RCC 7860 (cell line): ENCODE measurements at regions not wholly inside any gene's neighbourhood (a gene's known extent, or its start where the extent isn't known, plus 50 kb on each side); places are given as distances from the start of the nearest gene placed in this dataset.

ENCODE experiments used
- DNase-seq: peaks from one replicate; pipeline ENCODE4 v3.0.0-alpha.2; 2015; ENCODE audit warnings: low spot score
- FAIRE-seq: peaks from 2 replicates; lab custom pipeline; 2012; peaks lifted over from hg19 to GRCh38; lab: Jason Lieb, UNC

DNA sequence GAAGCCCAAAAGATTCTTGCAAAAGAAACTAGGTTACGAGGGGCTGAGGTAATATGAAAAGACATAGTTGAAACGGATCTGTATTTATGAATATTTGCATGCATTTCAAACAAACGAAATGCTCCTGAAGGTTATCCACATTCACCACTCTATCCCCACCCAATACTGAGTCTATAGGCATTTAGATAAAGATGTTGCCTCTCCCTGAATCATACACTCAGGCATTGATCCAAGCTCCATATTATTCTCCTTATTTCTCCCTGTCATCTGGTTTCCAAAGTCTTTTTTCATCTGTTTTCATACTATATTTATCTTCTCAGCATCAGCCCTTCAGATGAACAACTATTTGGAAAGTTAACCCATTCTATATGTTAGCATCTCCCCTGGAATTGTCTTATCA is 492.5 kb upstream of the TGFBR2 start:
- FAIRE-seq (no peak), DNase-seq (no peak)

DNA sequence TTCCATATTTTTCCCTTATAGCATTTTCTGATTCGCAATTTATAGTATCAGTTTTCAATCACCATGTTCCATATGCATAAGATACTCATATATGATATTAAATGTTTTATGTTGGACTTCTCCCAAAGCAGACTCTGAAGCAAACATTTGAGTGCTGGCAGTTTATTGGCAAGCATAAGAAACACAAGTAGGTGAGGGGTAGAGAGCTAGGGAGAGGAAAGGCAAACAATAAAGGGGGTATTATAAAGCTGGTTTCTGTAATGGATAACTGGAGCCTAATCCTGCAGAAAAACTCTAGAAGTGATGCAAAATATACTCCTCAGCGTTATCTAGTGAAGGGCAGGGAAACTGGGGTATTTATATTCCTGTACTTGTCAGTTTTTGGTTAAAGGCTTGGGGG is 491.5 kb upstream of the TGFBR2 start:
- no peak for FAIRE-seq

DNA sequence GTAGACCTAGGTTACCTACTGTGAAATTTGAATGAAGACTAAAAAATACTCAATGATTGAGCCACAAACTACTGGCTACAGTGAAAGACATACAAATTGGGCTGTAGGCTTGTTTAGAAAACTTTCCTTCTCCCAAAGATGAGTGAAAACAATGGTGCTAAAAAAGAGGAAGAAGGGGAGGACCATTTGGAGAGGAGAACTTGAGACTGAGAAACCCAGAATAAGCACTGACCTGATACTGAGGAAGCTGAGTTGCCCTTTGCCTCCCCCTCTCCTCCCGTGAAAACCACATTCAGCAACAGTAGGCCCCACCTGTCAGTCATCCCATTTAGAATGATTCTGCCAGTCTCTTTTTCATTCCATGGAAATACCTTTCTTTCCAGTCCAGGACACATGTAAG is 484.0 kb upstream of the TGFBR2 start:
- no peak for FAIRE-seq
- no peak for DNase-seq

More for the DNA sequence above, 491.5 kb upstream of the TGFBR2 start:
- no peak for DNase-seq

DNA sequence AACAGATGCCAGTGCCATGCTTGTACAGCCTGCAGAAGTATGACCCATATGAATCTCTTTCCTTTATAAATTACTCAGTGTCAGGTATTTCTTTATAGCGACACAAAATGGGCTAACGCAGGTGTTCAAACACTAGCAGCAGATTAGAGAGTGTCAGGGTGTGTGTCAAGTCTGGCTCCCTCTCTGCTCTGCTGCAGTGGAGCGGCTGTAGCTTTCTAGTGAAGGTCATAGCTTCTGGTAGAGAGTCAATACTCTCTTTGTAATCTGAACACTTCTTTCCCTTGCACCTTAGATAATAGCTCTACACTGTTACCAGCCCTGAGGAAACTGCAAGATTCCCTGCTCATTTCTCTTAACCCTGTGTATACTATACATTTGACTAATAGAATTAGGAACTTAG is 483.2 kb upstream of the TGFBR2 start:
- DNase-seq = no peak

DNA sequence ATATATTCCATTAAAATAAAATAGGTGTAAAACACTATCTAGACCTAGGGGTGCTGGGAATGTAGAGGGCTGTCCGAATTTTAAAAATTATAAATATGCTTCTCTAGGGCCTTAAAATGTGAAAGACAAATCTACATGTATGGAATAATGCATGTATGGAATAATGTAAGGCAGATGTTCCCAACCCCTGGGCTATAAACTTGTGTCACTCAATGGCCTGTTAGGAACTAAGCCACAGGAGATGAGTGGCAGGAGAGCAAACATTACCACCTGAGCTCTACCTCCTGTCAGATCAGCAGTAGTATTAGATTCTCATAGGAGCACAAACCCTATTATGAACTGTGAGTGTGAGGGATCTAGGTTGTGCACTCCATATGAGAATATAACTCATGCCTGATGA is 482.6 kb upstream of the TGFBR2 start:
- DNase-seq = no peak
- FAIRE-seq = no peak

More for the DNA sequence above, 483.2 kb upstream of the TGFBR2 start:
- no peak for FAIRE-seq

DNA sequence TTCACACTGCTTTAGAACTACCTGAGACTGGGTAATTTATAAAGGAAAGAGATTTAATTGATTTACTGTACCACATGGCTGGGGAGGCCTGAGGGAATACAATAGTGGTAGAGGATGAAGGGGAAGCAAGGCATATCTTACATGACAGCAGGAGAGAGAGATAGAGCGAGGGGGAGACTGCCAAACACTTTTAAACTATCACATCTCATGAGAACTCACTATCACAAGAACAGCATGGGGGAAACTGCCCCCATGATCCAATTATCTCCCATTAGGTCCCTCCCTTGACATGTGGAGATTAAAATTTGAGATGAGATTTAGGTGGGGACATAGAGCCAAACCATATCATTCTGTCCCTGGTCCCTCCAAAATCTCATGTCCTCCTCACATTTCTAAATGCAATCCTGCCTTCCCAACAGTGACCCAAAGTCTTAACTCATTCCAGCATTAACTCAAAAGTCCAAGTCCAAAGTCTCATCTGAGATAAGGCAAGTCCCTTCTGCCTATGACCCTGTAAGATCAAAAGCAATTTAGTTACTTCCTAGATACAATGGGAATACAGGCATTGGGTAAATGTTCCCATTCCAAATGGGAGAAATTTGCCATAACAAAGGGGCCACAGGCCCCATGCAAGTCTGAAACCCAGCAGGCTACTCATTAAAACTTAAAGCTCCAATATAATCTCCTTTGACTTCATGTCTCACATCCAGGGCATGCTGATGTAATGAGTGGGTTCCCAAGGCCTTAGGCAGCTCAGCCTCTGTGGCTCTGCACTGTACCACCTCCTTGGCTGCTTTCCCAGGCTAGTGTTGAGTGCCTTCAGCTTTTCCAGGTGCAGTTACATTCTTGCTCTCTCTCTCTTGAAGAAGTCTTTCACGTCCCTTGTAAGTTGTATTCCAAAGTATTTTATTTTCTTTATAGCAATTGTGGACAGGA is 481.7 kb upstream of the TGFBR2 start:
- DNase-seq = no peak
- FAIRE-seq = no peak

DNA sequence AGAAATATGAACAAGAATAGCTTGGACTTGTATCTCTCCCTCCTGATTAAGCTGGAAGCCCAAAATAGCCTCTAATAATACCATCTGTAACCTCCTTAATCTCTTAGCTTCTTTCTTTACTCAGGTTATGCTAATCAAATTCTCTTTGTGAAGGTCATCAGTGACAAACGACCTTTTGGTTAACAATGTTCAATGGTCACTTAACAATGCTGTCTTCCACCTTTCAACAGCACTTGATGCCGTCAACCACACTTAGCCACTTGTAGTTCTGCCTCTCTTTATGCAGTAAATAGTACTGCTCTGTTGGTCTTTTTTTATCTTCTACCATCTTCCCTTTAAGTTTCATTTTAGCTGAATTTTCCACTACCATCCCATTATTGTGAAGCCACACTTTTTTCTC is 476.6 kb upstream of the TGFBR2 start:
- FAIRE-seq = no peak
- DNase-seq = no peak

DNA sequence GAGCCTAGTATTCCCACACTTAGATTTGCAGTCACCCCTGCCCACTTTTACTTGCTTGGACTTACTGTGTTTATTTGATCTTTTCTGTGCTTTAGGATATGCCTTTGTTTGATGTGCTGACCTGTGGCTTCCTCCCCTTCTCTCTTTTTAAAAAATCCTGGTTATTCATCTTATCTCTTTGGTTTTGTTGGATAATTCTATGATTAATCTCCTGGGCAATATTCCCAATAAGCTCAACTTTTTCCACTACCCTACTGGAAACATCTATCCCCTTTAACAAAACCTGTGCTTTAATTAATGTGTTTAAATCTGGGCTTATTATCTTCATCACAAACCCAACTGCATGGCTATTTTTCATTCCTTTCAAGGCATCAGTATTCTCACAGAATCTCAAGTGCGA is 476.0 kb upstream of the TGFBR2 start:
- no peak for FAIRE-seq

DNA sequence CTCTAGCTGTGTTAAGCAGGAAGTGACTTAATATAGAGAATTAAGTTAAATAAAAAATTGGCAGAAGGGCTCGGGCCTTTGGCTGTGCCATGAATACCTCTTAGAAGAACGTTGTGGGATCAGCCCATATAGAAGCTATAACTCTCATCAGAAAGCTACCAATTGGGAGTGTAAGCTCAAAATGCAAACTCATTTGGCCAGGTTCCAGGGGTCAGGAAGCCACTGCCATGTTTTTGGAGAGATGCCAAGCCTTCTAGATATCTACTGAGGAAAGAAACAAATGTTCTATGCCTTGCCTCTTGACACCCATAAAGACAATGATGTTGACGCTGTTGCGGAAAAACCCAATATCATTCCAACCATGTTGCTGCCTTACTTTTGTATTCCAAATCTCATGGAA is 475.2 kb upstream of the TGFBR2 start:
- DNase-seq (no peak), FAIRE-seq (no peak)

More for the DNA sequence above, 476.0 kb upstream of the TGFBR2 start:
- no peak for DNase-seq

DNA sequence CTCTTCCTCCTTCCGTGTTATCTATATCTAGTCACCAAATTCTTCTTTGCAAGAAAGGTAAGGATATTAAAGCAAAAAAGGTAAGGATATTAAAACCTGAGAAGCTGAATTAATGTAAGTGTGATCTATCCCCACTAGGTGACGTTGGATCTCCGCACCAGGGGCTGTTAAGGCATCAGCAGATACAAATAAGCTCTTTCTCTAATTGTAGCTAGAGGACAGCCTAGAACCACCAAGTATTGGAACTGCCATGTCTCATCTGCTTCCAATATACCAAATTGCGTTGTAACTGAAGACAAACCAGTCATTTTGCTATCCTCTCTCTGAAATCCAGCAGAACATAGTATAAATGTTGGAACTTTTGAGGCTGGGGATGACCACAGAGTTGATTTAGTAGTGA is 471.2 kb upstream of the TGFBR2 start:
- DNase-seq (no peak), FAIRE-seq (no peak)

DNA sequence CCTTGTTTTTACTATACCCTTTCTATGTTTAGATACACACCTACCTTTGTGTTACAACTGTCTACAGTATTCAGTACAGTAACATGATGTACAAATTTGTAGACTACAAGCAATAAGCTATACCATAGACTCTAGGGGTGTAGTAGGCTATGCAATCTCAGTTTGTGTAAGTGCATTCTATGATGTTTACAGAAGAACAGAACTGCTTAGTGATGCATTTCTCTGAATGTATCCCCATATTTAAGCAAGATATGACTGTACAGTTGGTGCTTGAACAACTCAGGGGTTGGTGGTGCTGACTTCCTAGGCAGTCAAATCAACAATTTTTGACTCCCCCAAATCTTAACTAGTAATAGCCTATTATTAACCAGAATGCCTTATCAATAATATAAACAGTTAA is 467.1 kb upstream of the TGFBR2 start:
- no peak for FAIRE-seq
- DNase-seq = no peak

DNA sequence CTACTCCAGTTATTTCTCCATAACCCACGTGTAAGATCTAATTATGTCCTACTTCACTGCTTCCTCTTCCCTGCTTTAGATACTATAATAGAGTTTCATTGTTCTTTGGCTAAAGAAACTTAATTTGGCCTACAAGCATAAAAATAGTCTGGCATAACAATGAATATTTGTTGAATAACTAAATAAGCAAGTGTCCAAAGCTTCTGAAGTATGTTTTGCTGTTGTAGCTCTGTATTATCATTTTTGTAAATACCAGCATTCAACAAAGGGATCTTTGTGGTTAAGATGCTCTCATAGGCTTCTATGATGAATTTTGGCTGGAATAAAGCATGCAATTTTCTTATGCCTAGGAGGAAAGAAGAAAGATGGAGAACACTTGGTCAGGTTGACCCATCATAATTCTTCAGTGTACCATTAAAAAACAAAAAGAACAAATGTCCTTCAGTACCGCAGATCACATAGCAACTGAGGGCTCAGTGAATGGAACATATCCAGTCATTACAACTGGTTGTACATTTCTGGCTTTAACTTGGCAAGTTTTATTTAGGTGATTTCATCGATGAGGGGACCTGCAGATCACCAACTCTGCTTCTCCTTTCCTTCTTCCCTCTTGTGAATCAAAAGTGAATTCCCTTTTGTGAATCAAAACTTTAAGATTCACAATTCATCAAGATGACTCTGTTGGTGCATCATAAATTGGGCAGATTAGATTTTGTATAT is 465.9 kb upstream of the TGFBR2 start:
- FAIRE-seq (no peak), DNase-seq (no peak)

DNA sequence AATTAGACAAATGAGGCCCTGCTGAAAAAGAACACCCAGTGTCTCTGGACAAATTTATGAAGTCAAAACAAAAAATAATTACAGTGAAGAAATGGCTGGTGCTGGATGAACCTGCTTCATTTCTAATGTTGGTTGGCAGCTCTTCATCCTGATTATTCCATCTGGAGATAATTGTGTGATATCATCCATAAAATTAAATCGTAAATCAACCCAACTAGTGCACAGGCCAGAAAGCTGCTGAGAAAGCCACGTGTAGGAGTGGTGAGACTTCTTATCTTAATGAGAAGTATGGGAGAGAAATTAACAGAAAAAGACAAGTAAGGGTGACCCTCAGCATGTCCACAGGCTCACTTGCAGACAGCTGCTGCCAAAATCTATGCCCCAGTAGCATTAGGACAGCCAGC is 465.2 kb upstream of the TGFBR2 start:
- no peak for FAIRE-seq
- DNase-seq = no peak

DNA sequence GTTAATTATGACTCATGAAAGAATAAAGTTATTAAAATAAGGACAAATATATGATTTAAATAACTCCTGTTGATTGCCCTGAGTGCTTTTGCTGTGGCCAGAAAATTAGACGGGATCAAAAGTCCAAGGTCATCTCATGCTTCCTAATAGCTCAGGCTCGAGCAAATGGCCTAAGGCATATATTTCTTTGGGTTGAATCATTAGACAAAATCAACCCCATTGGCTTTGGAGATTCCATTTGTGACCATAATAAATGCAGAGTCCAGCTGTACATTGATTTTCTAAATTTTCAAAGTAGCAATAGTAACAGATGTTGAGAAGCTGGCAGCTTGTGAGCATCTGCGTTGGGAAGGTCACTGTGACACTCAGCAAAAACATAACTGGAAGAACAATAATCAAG is 464.5 kb upstream of the TGFBR2 start:
- DNase-seq (no peak), FAIRE-seq (no peak)

DNA sequence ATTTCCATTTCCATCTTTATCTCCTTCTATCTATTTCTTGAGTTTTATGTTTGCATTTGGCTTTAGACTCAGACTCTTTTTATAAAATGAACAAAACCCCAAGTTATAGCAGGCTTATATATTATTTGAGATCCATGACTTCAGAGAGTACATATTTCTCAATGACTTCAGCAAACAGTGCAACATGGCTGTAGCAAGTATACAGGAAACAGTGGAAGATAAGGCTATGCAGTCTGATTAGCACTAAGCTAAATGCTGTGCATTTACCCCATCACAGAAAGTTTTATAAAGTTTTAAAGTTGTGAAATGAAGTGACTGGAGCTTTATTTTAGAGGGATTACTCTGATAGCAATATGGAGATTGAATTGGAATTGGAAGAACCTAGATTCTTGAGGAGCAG is 463.5 kb upstream of the TGFBR2 start:
- DNase-seq (no peak), FAIRE-seq (no peak)

DNA sequence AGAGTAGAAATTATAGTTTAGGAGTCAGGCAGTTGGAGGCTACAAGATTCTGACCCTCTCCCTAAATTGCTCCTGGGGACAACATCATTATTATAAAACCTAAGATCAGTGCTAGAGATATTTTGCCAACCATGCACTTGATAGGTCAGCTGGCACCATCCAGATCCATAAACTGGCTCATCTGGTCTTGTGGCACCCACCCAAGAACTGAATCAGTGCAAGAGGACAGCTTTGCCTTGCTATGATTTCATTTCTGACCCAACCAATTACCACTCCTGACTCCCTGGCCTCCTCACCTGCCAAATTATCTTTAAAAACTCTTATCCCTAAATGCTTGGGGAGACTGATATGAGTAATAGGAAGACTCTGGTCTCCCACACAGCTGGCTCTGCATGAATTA is 461.1 kb upstream of the TGFBR2 start:
- FAIRE-seq (no peak), DNase-seq (no peak)

DNA sequence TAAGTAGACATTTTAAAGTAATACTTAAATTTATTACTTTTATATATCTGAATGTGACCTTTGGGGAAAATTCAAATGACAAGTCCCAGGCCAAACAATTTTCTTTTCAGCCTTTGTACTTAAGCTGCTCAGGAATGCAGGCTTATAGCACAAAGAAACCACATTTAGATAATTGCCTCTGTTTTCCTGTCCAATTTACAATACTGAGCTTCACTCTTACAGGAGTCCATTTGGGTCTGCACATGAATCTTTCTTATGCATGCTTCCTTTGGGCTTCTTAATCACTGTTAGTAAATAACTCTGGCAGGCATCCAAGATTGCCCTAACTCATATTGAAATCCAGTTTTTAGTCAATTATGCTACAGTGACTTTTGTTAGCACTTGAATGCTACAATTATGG is 459.4 kb upstream of the TGFBR2 start:
- FAIRE-seq (no peak), DNase-seq (no peak)

DNA sequence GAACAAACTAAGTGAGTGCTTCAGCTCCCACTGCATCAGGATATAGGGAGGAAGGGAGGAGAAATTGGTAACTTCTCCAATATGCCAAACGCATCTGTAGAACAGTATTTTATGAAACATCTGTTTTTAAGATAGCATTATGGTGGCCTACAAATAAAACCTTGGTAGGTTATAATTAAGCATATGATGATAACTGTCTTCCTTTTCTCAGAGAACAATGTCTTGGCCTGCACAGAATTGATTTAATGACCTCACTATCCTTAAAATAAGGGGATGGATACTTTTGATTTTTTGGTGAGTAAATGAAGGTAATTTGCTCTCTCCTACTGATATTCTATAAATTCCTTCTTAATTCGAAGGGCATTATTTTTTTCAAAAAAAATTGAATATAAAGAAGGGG is 451.5 kb upstream of the TGFBR2 start:
- DNase-seq (no peak), FAIRE-seq (no peak)

DNA sequence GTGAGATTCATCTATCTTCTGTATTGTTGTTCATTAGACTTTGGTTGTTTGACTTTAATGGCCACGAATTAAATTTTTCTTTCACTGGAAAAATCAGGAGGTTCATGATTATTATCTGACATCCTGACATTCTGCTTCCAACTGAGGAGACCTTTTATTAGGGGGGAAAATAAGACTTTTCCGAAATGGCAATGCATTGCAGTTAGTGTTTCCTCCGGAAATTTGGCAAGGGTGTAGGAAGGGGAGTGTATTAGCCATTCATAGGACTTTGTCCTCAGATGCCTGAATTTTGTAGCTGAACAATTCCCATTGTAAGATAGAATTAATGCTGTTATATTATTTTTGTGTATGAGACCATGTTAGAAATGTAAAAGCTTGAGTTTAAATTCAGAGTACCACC is 450.6 kb upstream of the TGFBR2 start:
- DNase-seq (no peak), FAIRE-seq (no peak)

DNA sequence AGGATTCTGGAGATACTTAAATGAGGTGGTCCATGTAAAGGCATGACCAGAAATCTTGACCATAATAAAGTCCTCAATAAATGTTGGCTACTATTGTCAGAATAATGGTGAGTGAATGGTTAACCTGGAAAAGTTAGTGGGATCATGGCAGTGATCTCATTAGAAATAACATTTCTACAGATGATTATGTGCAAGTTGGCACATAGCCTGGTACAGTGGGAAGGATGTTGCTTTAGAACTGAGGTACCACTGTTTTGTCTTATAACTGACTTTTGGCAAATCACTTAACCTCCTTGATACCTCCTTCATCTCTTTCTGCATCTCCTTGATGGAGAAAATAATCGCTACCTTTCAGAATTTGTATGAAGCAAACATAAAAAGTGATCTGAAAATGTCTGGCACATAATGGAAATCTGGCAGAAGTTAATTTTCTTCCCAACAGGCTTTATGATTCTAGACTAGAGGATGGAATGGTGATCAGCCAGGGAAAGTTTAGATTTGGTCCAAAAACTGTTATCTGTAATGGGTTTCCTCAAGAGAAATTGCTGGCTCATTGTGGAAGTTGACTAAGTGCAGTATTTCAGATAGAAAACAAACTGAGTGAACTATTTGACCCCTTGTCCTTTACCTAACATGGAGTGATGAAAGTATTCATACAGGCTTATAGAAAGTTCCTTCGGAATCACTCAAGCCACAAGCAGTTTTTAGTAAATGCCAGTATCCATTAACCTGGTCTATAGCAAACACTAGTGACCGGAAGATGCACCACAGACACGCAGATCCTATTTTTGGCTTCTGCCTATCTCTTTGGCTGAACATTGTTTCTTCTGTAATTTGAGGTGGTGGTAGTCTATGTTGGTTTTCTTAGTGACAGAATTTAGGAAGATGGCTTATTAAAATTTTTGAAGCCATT is 449.6 kb upstream of the TGFBR2 start:
- FAIRE-seq (no peak), DNase-seq (no peak)

DNA sequence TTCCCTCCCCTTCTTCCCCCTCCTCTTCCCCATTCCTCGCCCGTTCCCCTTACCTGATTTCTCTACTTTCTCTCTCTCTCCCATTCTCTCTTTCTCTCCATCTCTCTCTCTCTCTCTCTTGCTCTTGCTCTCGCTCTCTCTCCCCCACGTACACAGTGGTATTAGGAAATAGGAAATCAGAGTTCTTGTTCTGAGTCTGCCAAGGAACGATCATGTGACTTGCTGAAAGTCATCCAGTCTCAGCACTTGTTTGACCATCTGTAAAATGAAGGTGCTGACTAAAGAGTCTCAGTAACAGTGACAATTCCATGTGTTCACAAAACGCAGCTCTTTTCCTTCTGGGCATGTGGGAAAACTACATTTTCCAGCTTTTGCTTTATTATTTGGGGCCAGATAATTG is 445.0 kb upstream of the TGFBR2 start:
- no peak for FAIRE-seq
- no peak for DNase-seq
